Activated CD4-positive, alpha-beta T cell treated with anti-CD3 and anti-CD28 coated beads for 36 hours (primary cell): ENCODE measurements at regions not wholly inside any gene's neighbourhood (a gene's known extent, or its start where the extent isn't known, plus 50 kb on each side); places are given as distances from the start of the nearest gene placed in this dataset.

Experiments
- ATAC-seq: fragments of 200-7000 bp; cut with Tn5 transposase; one replicate; pipeline ENCODE4 v1.10.0; 2021; ENCODE audit warnings: mild to moderate bottlenecking, moderate library complexity
- CTCF ChIA-PET: fragments of 350-600 bp; sonication (Branson Sonifier 250); formaldehyde crosslinking; loops from one replicate; lab custom pipeline; 2021; ENCODE audit warnings: antibody characterized with exemption; lab: Charles Lee
- POLR2A ChIA-PET: fragments of 350-600 bp; sonication (Branson Sonifier 250); formaldehyde crosslinking; loops from one replicate; lab custom pipeline; 2021; ENCODE audit warnings: antibody characterized with exemption, inconsistent platforms; lab: Charles Lee
- DNase-seq: peaks from one replicate; pipeline ENCODE4 v3.0.0-alpha.2; 2020
- H3K27ac Mint-ChIP-seq: one replicate; pipeline ENCODE4 v1.8.0; 2021; ENCODE audit warnings: mixed read lengths
- H3K27me3 Mint-ChIP-seq: one replicate; pipeline ENCODE4 v1.8.0; 2021; ENCODE audit warnings: mixed read lengths
- H3K36me3 Mint-ChIP-seq: one replicate; pipeline ENCODE4 v1.8.0; 2021; ENCODE audit warnings: low read depth, mixed read lengths
- H3K4me1 Mint-ChIP-seq: one replicate; pipeline ENCODE4 v1.8.0; 2021; ENCODE audit warnings: mixed read lengths
- H3K4me3 Mint-ChIP-seq: one replicate; pipeline ENCODE4 v1.8.0; 2021; ENCODE audit warnings: mild to moderate bottlenecking, moderate library complexity, mixed read lengths
- H3K9me3 Mint-ChIP-seq: one replicate; pipeline ENCODE4 v1.8.0; 2021; ENCODE audit warnings: low read depth, mixed read lengths
- intact Hi-C, 2 experiments: fragments of 100-400 bp; cut with DNase I in 1 of 2; cut with micrococcal nuclease in 1 of 2; formaldehyde crosslinking; loops; one replicate each; pipeline versions ENCODE4 v1.14.2 to v1.15.1; 2022 to 2024; cut with DNase I, micrococcal nuclease

- Mint-ChIP-seq H3K9me3 (no peaks in the 10 kb centered on the region), H3K36me3 (no peaks in the 10 kb centered on the region), H3K27ac (no peak overlapping the region), H3K4me3 (no peak overlapping the region), H3K4me1 (no peaks in the 10 kb centered on the region), H3K27me3 (no peaks in the 10 kb centered on the region)
- intact Hi-C loops, result no loop called here
- ChIA-PET POLR2A (no interaction called here), CTCF (no interaction called here)
- DNase-seq (no peak), ATAC-seq (no peak)
Observed at GRCh38 chr3:180138871-180139270, 102.1 kb upstream of the PEX5L start.

GRCh38 chr3:180142041-180142440, 105.3 kb upstream of the PEX5L start:
- Mint-ChIP-seq H3K36me3 (no peaks in the 10 kb centered on the region), H3K9me3 (no peaks in the 10 kb centered on the region), H3K4me3 (no peak overlapping the region), H3K27ac (no peak overlapping the region), H3K4me1 (no peaks in the 10 kb centered on the region), H3K27me3 (peaks cover 2% of the 10 kb centered on the region)
- ATAC-seq (no peak), DNase-seq (no peak)
- CTCF ChIA-PET, result no interaction called here
- POLR2A ChIA-PET, result no interaction called here
- intact Hi-C loops, result no loop called here

DNA sequence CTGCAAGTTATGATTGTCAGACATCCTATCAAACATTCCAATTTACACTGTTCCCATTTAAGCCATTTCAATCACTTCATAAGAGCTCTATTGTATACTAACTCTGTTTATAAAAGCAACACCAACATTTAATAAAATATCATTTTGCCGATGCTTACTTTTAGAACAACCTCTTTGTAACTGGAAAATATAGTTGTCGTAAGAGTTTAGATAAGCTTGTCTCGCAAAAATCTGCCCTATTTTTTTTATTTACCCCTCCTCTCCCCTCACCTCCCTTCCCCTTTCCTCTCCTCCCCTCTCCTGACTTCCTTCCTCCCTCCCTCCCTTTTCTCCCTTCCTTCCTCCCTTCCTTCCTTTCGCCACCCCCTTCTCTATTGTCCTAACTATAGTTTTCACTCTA, 105.7 kb upstream of the PEX5L start:
- Mint-ChIP-seq H3K27ac (no peak overlapping the region), H3K36me3 (no peaks in the 10 kb centered on the region), H3K4me1 (no peaks in the 10 kb centered on the region), H3K27me3 (peaks cover 2% of the 10 kb centered on the region), H3K4me3 (no peak overlapping the region), H3K9me3 (no peaks in the 10 kb centered on the region)
- intact Hi-C loops, result no loop called here
- ChIA-PET POLR2A (no interaction called here), CTCF (no interaction called here)
- DNase-seq, result no peak
- ATAC-seq, result no peak

DNA sequence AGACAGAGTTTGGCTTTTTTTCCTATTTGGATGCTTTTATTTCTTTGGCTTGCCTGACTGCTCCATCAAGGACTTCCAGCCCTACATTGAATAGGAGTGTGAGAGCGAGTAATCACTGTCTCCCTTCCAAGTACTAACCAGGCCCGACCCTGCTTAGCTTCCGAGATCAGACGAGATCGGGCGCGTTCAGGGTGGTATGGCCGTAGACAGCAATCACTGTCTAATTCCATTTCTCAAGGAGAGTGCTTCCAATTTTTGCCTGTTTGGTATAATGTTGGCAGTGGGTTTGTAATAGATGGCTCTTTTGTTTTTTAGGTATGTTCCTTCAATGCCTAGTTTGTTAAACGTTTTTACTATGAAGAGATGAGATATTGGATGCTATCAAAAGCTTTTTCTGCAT, 125.0 kb upstream of the PEX5L start:
- no peaks in the 10 kb centered on the region for H3K27me3 Mint-ChIP-seq
- no peak overlapping the region for H3K27ac Mint-ChIP-seq
- ATAC-seq (no peak), DNase-seq (no peak)
- H3K36me3 Mint-ChIP-seq, result no peaks in the 10 kb centered on the region
- POLR2A ChIA-PET, result no interaction called here
- CTCF ChIA-PET, result no interaction called here
- H3K9me3 Mint-ChIP-seq, result peaks cover 3% of the 10 kb centered on the region
- intact Hi-C loops, result no loop called here
- no peaks in the 10 kb centered on the region for H3K4me1 Mint-ChIP-seq
- H3K4me3 Mint-ChIP-seq, result no peak overlapping the region

DNA sequence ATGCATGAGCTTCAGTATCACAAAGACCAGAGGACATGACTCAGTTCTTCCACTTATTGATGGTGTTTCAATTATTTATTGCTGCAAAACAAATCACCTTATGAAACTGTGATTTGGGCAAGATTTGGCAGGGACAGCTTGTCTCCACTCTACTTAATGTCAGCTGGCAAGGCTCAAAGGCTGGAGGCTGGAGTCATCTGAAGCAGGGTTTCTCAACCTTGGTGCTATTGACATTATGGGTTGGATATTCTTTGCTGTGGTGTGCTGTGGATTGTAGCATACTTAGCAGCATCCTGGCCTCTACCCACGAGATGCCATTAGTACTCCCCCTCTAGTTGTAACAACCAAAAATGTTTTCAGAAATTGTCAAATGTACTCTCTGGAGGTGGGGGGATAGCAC, 138.8 kb upstream of the PEX5L start:
- Mint-ChIP-seq H3K36me3 (no peaks in the 10 kb centered on the region), H3K27ac (no peak overlapping the region), H3K4me3 (no peak overlapping the region), H3K9me3 (peaks cover 5% of the 10 kb centered on the region), H3K27me3 (no peaks in the 10 kb centered on the region), H3K4me1 (no peaks in the 10 kb centered on the region)
- ATAC-seq (no peak), DNase-seq (no peak)
- intact Hi-C loops, result no loop called here
- POLR2A ChIA-PET, result no interaction called here
- CTCF ChIA-PET, result no interaction called here

DNA sequence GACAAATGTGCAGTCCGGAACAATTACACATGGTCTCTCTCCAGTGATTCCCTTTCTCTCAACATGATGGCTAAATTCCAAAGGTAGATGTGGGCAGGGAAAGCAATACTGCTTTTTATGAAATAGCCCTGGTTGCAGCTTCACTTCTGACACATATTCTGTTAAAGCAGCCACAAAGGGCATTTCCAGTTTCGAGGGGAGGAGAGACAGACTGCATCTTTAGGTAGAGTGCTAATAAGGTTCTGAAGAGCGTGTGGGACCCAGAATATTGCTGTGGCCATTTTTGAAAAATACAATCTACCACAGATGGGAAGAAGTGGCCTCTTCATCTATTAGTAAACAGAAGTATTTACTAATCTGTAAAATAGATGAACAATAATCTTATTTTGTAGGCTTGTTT, 139.3 kb upstream of the PEX5L start:
- Mint-ChIP-seq H3K4me1 (no peaks in the 10 kb centered on the region), H3K9me3 (peaks cover 5% of the 10 kb centered on the region), H3K27ac (no peak overlapping the region), H3K4me3 (no peak overlapping the region), H3K27me3 (no peaks in the 10 kb centered on the region), H3K36me3 (no peaks in the 10 kb centered on the region)
- ChIA-PET POLR2A (no interaction called here), CTCF (no interaction called here)
- DNase-seq (no peak), ATAC-seq (no peak)
- intact Hi-C loops, result no loop called here

- H3K4me1 Mint-ChIP-seq, result no peaks in the 10 kb centered on the region
Observed at GRCh38 chr3:180177255-180177654, 140.5 kb upstream of the PEX5L start.

DNA sequence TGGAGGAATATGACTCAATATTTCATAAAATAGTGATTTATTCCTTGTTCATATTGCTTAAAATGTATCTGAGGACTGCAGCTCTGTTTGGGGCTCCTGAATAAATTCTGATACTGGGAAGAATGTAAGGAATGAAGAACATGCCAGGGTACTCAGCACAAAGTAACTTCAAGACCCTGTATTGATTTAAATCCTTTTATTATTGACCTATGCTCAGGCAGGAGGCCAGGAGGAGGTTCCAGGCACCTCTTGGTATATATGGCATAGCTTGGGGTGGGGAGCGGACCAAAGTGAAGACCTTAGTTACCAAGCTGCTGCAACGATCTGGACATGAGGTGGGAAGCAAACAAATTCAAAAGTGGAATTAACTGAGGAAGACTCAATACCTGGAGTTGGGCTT, 142.8 kb upstream of the PEX5L start:
- CTCF ChIA-PET, result no interaction called here
- POLR2A ChIA-PET, result no interaction called here
- DNase-seq, result no peak
- Mint-ChIP-seq H3K4me3 (no peak overlapping the region), H3K27ac (no peak overlapping the region), H3K36me3 (no peaks in the 10 kb centered on the region), H3K4me1 (no peaks in the 10 kb centered on the region), H3K9me3 (no peaks in the 10 kb centered on the region), H3K27me3 (no peaks in the 10 kb centered on the region)
- ATAC-seq, result no peak
- intact Hi-C loops, result no loop called here

More at GRCh38 chr3:180177255-180177654, 140.5 kb upstream of the PEX5L start:
- ChIA-PET POLR2A (no interaction called here), CTCF (no interaction called here)
- intact Hi-C loops, result no loop called here
- no peaks in the 10 kb centered on the region for H3K27me3 Mint-ChIP-seq
- ATAC-seq (no peak), DNase-seq (no peak)
- peaks cover 5% of the 10 kb centered on the region for H3K9me3 Mint-ChIP-seq
- H3K4me3 Mint-ChIP-seq, result no peak overlapping the region
- no peak overlapping the region for H3K27ac Mint-ChIP-seq
- no peaks in the 10 kb centered on the region for H3K36me3 Mint-ChIP-seq

- Mint-ChIP-seq H3K36me3 (no peaks in the 10 kb centered on the region), H3K27ac (no peak overlapping the region), H3K4me1 (no peaks in the 10 kb centered on the region), H3K4me3 (no peak overlapping the region), H3K27me3 (no peaks in the 10 kb centered on the region), H3K9me3 (no peaks in the 10 kb centered on the region)
- CTCF ChIA-PET, result no interaction called here
- POLR2A ChIA-PET, result no interaction called here
- ATAC-seq (no peak), DNase-seq (no peak)
- intact Hi-C loops, result no loop called here
Observed at GRCh38 chr3:180180795-180181194, 144.1 kb upstream of the PEX5L start.

DNA sequence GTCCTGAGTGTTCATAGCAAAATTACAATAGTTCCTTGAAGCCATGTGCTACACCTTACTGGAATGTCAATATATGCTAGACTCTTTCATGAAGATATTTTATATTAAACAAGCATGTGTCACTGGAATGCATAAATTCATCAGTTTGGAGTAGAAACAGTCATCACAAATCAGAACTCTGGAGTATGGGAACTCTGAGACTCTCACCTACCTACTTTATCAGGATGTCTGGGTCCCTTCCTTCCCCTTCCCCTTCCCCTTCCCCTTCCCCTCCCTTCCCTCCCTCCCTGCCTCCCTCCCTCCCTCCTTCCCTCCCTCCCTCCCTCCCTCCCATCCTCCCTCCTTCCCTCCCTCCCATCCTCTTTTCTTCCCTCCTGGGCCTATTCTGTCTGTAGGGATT, 144.7 kb upstream of the PEX5L start:
- Mint-ChIP-seq H3K4me3 (no peak overlapping the region), H3K27ac (no peak overlapping the region), H3K36me3 (no peaks in the 10 kb centered on the region), H3K9me3 (no peaks in the 10 kb centered on the region), H3K4me1 (no peaks in the 10 kb centered on the region), H3K27me3 (no peaks in the 10 kb centered on the region)
- no peak for ATAC-seq
- intact Hi-C loops, result no loop called here
- CTCF ChIA-PET, result no interaction called here
- POLR2A ChIA-PET, result no interaction called here
- no peak for DNase-seq

DNA sequence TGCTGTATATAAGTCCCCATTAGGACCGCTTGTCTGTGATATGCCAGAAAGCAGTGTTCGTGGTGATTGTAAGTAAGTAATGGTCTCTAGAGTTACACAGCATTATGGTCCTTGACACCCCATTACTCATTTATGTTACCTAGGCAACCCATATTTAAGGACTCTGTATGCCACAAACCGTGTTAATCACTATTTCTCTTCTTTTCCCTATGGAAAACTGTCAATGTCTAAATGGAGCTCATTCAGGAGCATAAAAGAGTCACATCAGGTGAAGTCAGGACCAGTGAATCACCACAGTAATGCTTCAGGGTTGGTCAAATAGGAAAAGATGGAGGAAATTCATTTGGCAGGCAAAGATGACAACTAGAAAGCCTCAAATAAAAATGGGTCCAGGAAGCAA, 146.6 kb upstream of the PEX5L start:
- intact Hi-C loops, result no loop called here
- Mint-ChIP-seq H3K27me3 (no peaks in the 10 kb centered on the region), H3K9me3 (no peaks in the 10 kb centered on the region), H3K4me1 (peaks cover 3% of the 10 kb centered on the region), H3K4me3 (no peak overlapping the region), H3K27ac (no peak overlapping the region), H3K36me3 (no peaks in the 10 kb centered on the region)
- ATAC-seq (no peak), DNase-seq (no peak)
- ChIA-PET CTCF (no interaction called here), POLR2A (no interaction called here)

DNA sequence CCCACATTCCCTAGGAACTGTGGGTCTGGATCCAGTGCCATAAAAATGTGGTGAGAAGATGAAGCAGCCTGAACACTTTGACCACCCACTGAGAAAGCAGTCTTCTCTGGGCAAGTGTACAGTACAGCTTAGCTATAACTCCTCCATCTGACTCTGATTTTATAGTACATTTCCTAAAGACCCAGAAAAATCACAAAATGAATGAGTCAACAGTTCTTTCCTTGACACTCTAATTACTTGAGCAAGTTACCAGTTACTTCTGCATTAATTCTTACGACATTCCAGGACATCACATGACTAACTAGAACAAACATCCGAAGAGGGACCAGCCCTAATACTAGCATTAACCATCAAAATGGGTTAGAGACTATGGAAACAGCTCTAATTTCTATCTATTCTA, 148.1 kb upstream of the PEX5L start:
- peaks cover 8% of the 10 kb centered on the region for H3K4me1 Mint-ChIP-seq
- ATAC-seq, result no peak

DNA sequence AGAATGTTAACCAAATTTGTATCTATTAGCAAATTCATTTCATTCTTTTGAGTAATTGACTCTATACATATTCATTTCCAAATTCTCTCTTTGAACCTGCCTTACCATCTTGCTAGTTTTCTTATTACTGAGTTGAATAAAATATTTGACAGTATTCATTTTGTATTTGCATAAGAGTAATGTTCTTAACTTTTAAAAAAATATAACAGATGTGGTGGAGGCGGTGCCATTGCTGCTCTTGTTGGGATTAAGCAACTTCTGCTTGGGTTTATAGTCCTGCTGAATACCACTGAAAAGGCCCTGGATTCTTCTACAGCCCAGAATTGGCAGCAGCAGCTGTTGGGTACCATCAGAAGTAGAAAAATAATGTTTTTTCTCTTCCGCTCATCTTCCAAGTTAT, 148.9 kb upstream of the PEX5L start:
- H3K4me3 Mint-ChIP-seq, result no peak overlapping the region

More for the DNA sequence above, 148.1 kb upstream of the PEX5L start:
- H3K36me3 Mint-ChIP-seq, result no peaks in the 10 kb centered on the region
- intact Hi-C loops, result no loop called here
- H3K27ac Mint-ChIP-seq, result no peak overlapping the region
- H3K9me3 Mint-ChIP-seq, result no peaks in the 10 kb centered on the region
- H3K4me3 Mint-ChIP-seq, result no peak overlapping the region
- no peaks in the 10 kb centered on the region for H3K27me3 Mint-ChIP-seq
- ChIA-PET CTCF (no interaction called here), POLR2A (no interaction called here)
- DNase-seq, result no peak

More for the DNA sequence above, 148.9 kb upstream of the PEX5L start:
- Mint-ChIP-seq H3K27me3 (no peaks in the 10 kb centered on the region), H3K4me1 (peaks cover 8% of the 10 kb centered on the region), H3K36me3 (no peaks in the 10 kb centered on the region), H3K27ac (no peak overlapping the region), H3K9me3 (no peaks in the 10 kb centered on the region)
- DNase-seq, result no peak
- intact Hi-C loops, result no loop called here
- CTCF ChIA-PET, result no interaction called here
- ATAC-seq, result no peak
- POLR2A ChIA-PET, result no interaction called here
